Endodermal cell (in vitro differentiated cells): ENCODE measurements at regions not wholly inside any gene's neighbourhood (a gene's known extent, or its start where the extent isn't known, plus 50 kb on each side); places are given as distances from the start of the nearest gene placed in this dataset.

Experiments used
- DNase-seq: peaks from one replicate; pipeline ENCODE4 v3.0.0-alpha.2; 2017
- H3K27ac ChIP-seq: 2 replicates; pipeline ENCODE4 v1.5.1; 2013; ENCODE audit warnings: mild to moderate bottlenecking, low read depth, low read length, moderate library complexity
- H3K27me3 ChIP-seq: 2 replicates; pipeline ENCODE4 v1.6.1; 2013; ENCODE audit warnings: mild to moderate bottlenecking, low read length, moderate library complexity; ENCODE audit not compliant: insufficient read depth, control insufficient read depth, poor library complexity, severe bottlenecking
- H3K36me3 ChIP-seq: 2 replicates; pipeline ENCODE4 v1.7.0; 2013; ENCODE audit warnings: mild to moderate bottlenecking, low read length, moderate library complexity; ENCODE audit not compliant: control insufficient read depth, insufficient read depth
- H3K4me1 ChIP-seq: one replicate; pipeline ENCODE4 v1.7.0; 2013; ENCODE audit warnings: low read length; ENCODE audit not compliant: control insufficient read depth, insufficient read depth
- H3K4me3 ChIP-seq: 2 replicates; pipeline ENCODE4 v1.5.1; 2013; ENCODE audit warnings: mild to moderate bottlenecking, low read length, moderate library complexity
- H3K9ac ChIP-seq: 2 replicates; pipeline ENCODE4 v1.6.1; 2013; ENCODE audit warnings: mild to moderate bottlenecking, low read length, moderate library complexity; ENCODE audit not compliant: poor library complexity, severe bottlenecking; ENCODE audit errors: extremely low read depth
- H3K9me3 ChIP-seq: 2 replicates; pipeline ENCODE4 v1.6.1; 2013; ENCODE audit warnings: mild to moderate bottlenecking, low read length, moderate library complexity; ENCODE audit not compliant: control insufficient read depth
- H3K27ac Mint-ChIP-seq: 2 replicates; pipeline ENCODE4 v1.8.0; 2020; ENCODE audit warnings: mixed read lengths
- H3K27me3 Mint-ChIP-seq: 2 replicates; pipeline ENCODE4 v1.8.0; 2021; ENCODE audit warnings: mild to moderate bottlenecking, mixed read lengths; ENCODE audit not compliant: insufficient read depth
- H3K36me3 Mint-ChIP-seq: 2 replicates; pipeline ENCODE4 v1.8.0; 2020; ENCODE audit warnings: low read depth, mixed read lengths
- H3K4me1 Mint-ChIP-seq: 2 replicates; pipeline ENCODE4 v1.8.0; 2020; ENCODE audit warnings: mixed read lengths
- H3K4me3 Mint-ChIP-seq: 2 replicates; pipeline ENCODE4 v1.8.0; 2020; ENCODE audit warnings: mild to moderate bottlenecking, moderate library complexity, mixed read lengths
- H3K9me3 Mint-ChIP-seq: 2 replicates; pipeline ENCODE4 v1.8.0; 2020; ENCODE audit warnings: mild to moderate bottlenecking, mixed read lengths
- CTCF ChIP-seq: fragments of 200-600 bp; sonication (generic); conservative IDR thresholded peaks from 2 replicates; pipeline ENCODE4 v1.5.0; 2021; ENCODE audit warnings: antibody characterized with exemption, mild to moderate bottlenecking
- WGBS, 2 experiments: methylation state at CpG; one replicate each; pipeline versions ENCODE4 v1.1.5 to v1.1.7; 2013; ENCODE audit warnings: missing lambda C conversion rate in 2 of 2, mixed read lengths in 1 of 2; ENCODE audit not compliant: insufficient coverage in 1 of 2, insufficient read length in 1 of 2; 5-methylcytosine and 5-hydroxymethylcytosine counted together

GRCh38 chr5:142479150-142479549, 154.3 kb upstream of the SPRY4 start:
- Histone ChIP-seq H3K36me3 (no peaks in the 10 kb centered on the region), H3K27me3 (no peaks in the 10 kb centered on the region), H3K9ac (no peak overlapping the region), H3K9me3 (peaks cover 10% of the 10 kb centered on the region), H3K27ac (no peak overlapping the region), H3K4me1 (peaks cover 8% of the 10 kb centered on the region), H3K4me3 (peak overlapping the region; percentile 24)
- no peak for DNase-seq
- Mint-ChIP-seq H3K9me3 (peaks cover 21% of the 10 kb centered on the region), H3K4me3 (no peak overlapping the region), H3K36me3 (peaks cover 20% of the 10 kb centered on the region), H3K27ac (no peak overlapping the region), H3K4me1 (peaks cover 24% of the 10 kb centered on the region), H3K27me3 (no peaks in the 10 kb centered on the region)
- no peak for TF ChIP-seq CTCF

GRCh38 chr5:142478113-142478512, 153.3 kb upstream of the SPRY4 start:
- no peaks in the 10 kb centered on the region for H3K27me3 ChIP-seq
- peaks cover 10% of the 10 kb centered on the region for H3K9me3 ChIP-seq
- H3K27ac ChIP-seq = no peak overlapping the region
- no peak for TF ChIP-seq CTCF
- no peak overlapping the region for H3K4me3 ChIP-seq
- no peak overlapping the region for H3K27ac Mint-ChIP-seq
- H3K9ac ChIP-seq = no peak overlapping the region
- H3K4me1 ChIP-seq = peaks cover 8% of the 10 kb centered on the region
- peaks cover 20% of the 10 kb centered on the region for H3K36me3 Mint-ChIP-seq
- H3K4me3 Mint-ChIP-seq = no peak overlapping the region
- no peaks in the 10 kb centered on the region for H3K27me3 Mint-ChIP-seq
- H3K9me3 Mint-ChIP-seq = peaks cover 21% of the 10 kb centered on the region
- peaks cover 26% of the 10 kb centered on the region for H3K4me1 Mint-ChIP-seq
- 78% methylated on average over 1 of the region's 1 CpG; no CpG with 5 or more reads in 1 of the 2 experiments for WGBS, 2 experiments
- no peaks in the 10 kb centered on the region for H3K36me3 ChIP-seq
- DNase-seq = no peak

DNA sequence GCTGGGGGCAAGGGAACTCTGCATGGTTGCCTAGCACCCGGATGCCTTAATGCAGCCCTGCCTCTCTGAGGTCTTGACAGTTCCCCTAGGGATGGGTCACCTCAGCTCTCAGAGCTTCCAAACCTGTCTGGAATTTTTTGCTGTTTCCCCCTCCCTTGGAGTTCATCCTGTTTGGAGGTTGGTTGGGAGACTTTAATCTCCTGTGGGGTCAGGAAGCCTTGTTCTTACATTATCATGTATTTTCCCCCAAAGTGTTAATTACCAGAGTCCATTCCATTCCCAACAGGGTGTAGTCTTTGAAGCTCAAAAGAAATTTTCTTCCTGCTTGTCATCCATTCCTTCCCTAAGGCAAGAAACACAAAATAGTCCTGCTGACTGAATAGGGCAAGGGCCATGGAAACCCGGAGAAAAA, 150.3 kb upstream of the SPRY4 start:
- H3K27me3 Mint-ChIP-seq = no peaks in the 10 kb centered on the region
- H3K36me3 Mint-ChIP-seq = peaks cover 20% of the 10 kb centered on the region
- no peak for TF ChIP-seq CTCF
- no peak overlapping the region for H3K9ac ChIP-seq
- H3K36me3 ChIP-seq = no peaks in the 10 kb centered on the region
- peaks cover 20% of the 10 kb centered on the region for H3K9me3 Mint-ChIP-seq
- peak overlapping the region; percentile 44 for H3K27ac ChIP-seq
- no peak overlapping the region for H3K4me3 Mint-ChIP-seq
- H3K4me1 Mint-ChIP-seq = peaks cover 26% of the 10 kb centered on the region
- DNase-seq = peak; percentile 88
- 0 to 19% methylated on average over 1 to 2 of the region's 2 CpGs for WGBS, 2 experiments
- H3K4me3 ChIP-seq = peak overlapping the region; percentile 31
- peak overlapping the region; percentile 25 for H3K27ac Mint-ChIP-seq
- H3K4me1 ChIP-seq = peaks cover 8% of the 10 kb centered on the region
- no peaks in the 10 kb centered on the region for H3K27me3 ChIP-seq
- H3K9me3 ChIP-seq = peaks cover 10% of the 10 kb centered on the region
